HepG2 (cell line): ENCODE measurements at regions not wholly inside any gene's neighbourhood (a gene's known extent, or its start where the extent isn't known, plus 50 kb on each side); places are given as distances from the start of the nearest gene placed in this dataset.

Experiments
- ATAC-seq: fragments of 200-7000 bp; cut with Tn5 transposase; 3 replicates; pipeline ENCODE4 v1.9.1; 2020; ENCODE audit warnings: mild to moderate bottlenecking, moderate library complexity
- BruUV-seq: library from RNA; stranded (reverse); fragments of 400-500 nt; replicated peaks from 2 replicates; lab custom pipeline; 2021; lab: Mats Ljungman, UMichigan
- CTCF ChIA-PET: fragments of 300-600 bp; formaldehyde crosslinking; extraction: SDS; loops from one replicate; lab custom pipeline; 2021; ENCODE audit warnings: low total read pairs, inconsistent platforms, low intra/inter-chr PET ratio; lab: Yijun Ruan, JAX
- POLR2A ChIA-PET: fragments of 350-600 bp; sonication (Branson Sonifier 250); formaldehyde crosslinking; loops from one replicate; lab custom pipeline; 2020; ENCODE audit warnings: antibody characterized with exemption, inconsistent platforms; lab: Yijun Ruan, JAX
- DNase-seq: peaks from one replicate; pipeline ENCODE4 v3.0.0-alpha.2; 2015; ENCODE audit warnings: low spot score
- FAIRE-seq: peaks from 3 replicates; lab custom pipeline; 2011; peaks lifted over from hg19 to GRCh38; lab: Jason Lieb, UNC
- H2AFZ ChIP-seq: one replicate; pipeline ENCODE4 v1.6.1; 2011; ENCODE audit warnings: low read length, inconsistent platforms
- H3K27ac ChIP-seq: fragments of 300-600 bp; 3 replicates; pipeline ENCODE4 v1.8.0; 2011; ENCODE audit warnings: mixed run types, mild to moderate bottlenecking, mixed read lengths, low read length, inconsistent platforms; ENCODE audit not compliant: insufficient read depth; ENCODE audit errors: extremely low read length
- H3K27me3 ChIP-seq, 2 experiments: fragments of 200-600 bp in 1 of 2; 2 replicates in 1 of 2; 3 replicates in 1 of 2; pipeline versions ENCODE4 v1.6.0 to v1.8.0; 2011; ENCODE audit warnings: low read length in 2 of 2, mild to moderate bottlenecking in 2 of 2, moderate library complexity in 2 of 2, inconsistent platforms in 1 of 2; ENCODE audit not compliant: insufficient read depth in 2 of 2, control insufficient read depth in 1 of 2
- H3K36me3 ChIP-seq, 2 experiments: fragments of 200-600 bp in 1 of 2; replicated peaks in 1 of 2; 2 replicates in 1 of 2; 3 replicates in 1 of 2; pipeline versions ENCODE4 v1.5.1 to v1.8.0; 2011; ENCODE audit warnings: low read length in 2 of 2, inconsistent platforms in 1 of 2; ENCODE audit not compliant: insufficient read depth in 2 of 2, control insufficient read depth in 1 of 2
- H3K4me1 ChIP-seq: 2 replicates; pipeline ENCODE4 v1.5.1; 2012; ENCODE audit warnings: low read length, inconsistent platforms; ENCODE audit not compliant: insufficient read depth
- H3K4me2 ChIP-seq: 2 replicates; pipeline ENCODE4 v1.6.0; 2011; ENCODE audit warnings: low read depth, low read length, inconsistent platforms
- H3K4me3 ChIP-seq, 3 experiments: fragments of 200-600 bp in 1 of 3; sonication (generic), shearing (Covaris generic) in 1 of 3; replicated peaks in 1 of 3; 2 replicates each; pipeline ENCODE4 v1.5.1; 2011 to 2016; ENCODE audit warnings: low read length in 3 of 3, inconsistent platforms in 2 of 3, low read depth in 2 of 3, mild to moderate bottlenecking in 2 of 3, control low read depth in 1 of 3, mixed read lengths in 1 of 3; ENCODE audit not compliant: insufficient read depth in 1 of 3
- H3K79me2 ChIP-seq: one replicate; pipeline ENCODE4 v1.6.1; 2011; ENCODE audit warnings: low read length, inconsistent platforms; ENCODE audit not compliant: insufficient read depth
- H3K9ac ChIP-seq: 2 replicates; pipeline ENCODE4 v1.6.0; 2011; ENCODE audit warnings: mild to moderate bottlenecking, low read depth, low read length, inconsistent platforms; ENCODE audit not compliant: insufficient read depth
- H3K9me3 ChIP-seq: 2 replicates; pipeline ENCODE4 v1.5.1; 2012; ENCODE audit warnings: mild to moderate bottlenecking, low read length
- H4K20me1 ChIP-seq: 2 replicates; pipeline ENCODE4 v1.6.0; 2011; ENCODE audit warnings: inconsistent platforms, mild to moderate bottlenecking, low read length, moderate library complexity; ENCODE audit not compliant: insufficient read depth
- BCL6 ChIP-seq: IDR thresholded peaks from 2 replicates; pipeline ENCODE4 v1.6.1; 2016; ENCODE audit warnings: missing genetic modification reagents, missing compliant biosample characterization
- BORCS8-MEF2B ChIP-seq: sonication (generic); formaldehyde crosslinking; IDR thresholded peaks from 2 replicates; pipeline ENCODE4 v1.8.0; 2022; ENCODE audit warnings: mild to moderate bottlenecking, missing genetic modification reagents
- GPN1 ChIP-seq: sonication (generic); formaldehyde crosslinking; IDR thresholded peaks from 2 replicates; pipeline ENCODE4 v1.5.1; 2020; ENCODE audit warnings: missing genetic modification reagents, borderline replicate concordance
- ZNF430 ChIP-seq: sonication (generic); formaldehyde crosslinking; IDR thresholded peaks from 2 replicates; pipeline ENCODE4 v1.9.0; 2021; ENCODE audit warnings: mild to moderate bottlenecking, missing genetic modification reagents
- ZNF496 ChIP-seq: sonication (generic); formaldehyde crosslinking; IDR thresholded peaks from 2 replicates; pipeline ENCODE4 v1.8.1; 2023; ENCODE audit warnings: mild to moderate bottlenecking, moderate library complexity, missing genetic modification reagents; ENCODE audit not compliant: insufficient replicate concordance
- ZNF644 ChIP-seq: IDR thresholded peaks from 2 replicates; pipeline ENCODE4 v1.6.1; 2016; ENCODE audit warnings: low read depth
- ZNF703 ChIP-seq: sonication (generic); formaldehyde crosslinking; IDR thresholded peaks from 2 replicates; pipeline ENCODE4 v1.5.1; 2020; ENCODE audit warnings: missing genetic modification reagents, mild to moderate bottlenecking, moderate library complexity, borderline replicate concordance
- in situ Hi-C: cut with HindIII; loops from 2 replicates; pipeline ENCODE4 v1.10.0; 2017; ENCODE audit warnings: low pct_unique_long_range_greater_than_20kb; ENCODE audit not compliant: extremely low pct_ligation_motif_present
- intact Hi-C: fragments of 100-400 bp; cut with micrococcal nuclease; formaldehyde crosslinking; loops from one replicate; pipeline ENCODE4 v1.10.0; 2022; ENCODE audit not compliant: unreplicated experiment
- TF ChIP-seq, protein P1 (sequence below): sonication (generic); formaldehyde crosslinking; IDR thresholded peaks from one replicate; pipeline ENCODE4 v1.5.1; 2020; ENCODE audit warnings: mild to moderate bottlenecking, missing genetic modification reagents; ENCODE audit errors: not compliant biosample characterization
- TF ChIP-seq, protein P2 (sequence below), 2 experiments: sonication (generic) in 1 of 2; formaldehyde crosslinking in 1 of 2; IDR thresholded peaks; 2 replicates each; pipeline versions ENCODE4 v1.4.0 to v1.6.1; 2016 to 2020; ENCODE audit warnings: borderline replicate concordance in 1 of 2, low read depth in 1 of 2, mild to moderate bottlenecking in 1 of 2, missing genetic modification reagents in 1 of 2
- TF ChIP-seq, protein P3 (sequence below): sonication (generic); formaldehyde crosslinking; conservative IDR thresholded peaks from 2 replicates; pipeline ENCODE4 v1.4.0; 2020; ENCODE audit warnings: missing genetic modification reagents

DNA sequence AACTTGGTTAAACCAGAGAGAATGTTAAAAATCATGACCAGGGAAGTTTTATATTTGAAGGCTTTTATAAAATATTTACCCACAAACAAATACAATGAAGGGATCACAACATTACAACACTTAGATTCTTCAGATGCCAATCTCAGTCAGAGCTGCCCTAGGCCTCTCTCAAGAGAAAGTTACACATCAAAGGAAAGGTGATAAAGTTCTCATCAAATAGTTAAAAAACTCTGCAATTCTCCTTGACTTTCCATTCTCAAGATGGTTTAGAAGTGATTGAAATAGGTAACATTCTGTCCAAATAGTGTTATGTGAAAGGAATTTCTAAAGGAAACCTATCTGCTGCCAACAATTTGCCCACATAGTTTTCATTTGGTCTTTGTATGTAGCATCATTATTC lies 1115.2 kb upstream of the MIR17HG start:
- H3K9me3 ChIP-seq: peaks cover 11% of the 10 kb centered on the region
- CTCF ChIA-PET: no interaction called here
- no peaks in the 10 kb centered on the region for H3K4me1 ChIP-seq
- H3K9ac ChIP-seq: no peak overlapping the region
- H4K20me1 ChIP-seq: no peaks in the 10 kb centered on the region
- ATAC-seq (no peak), FAIRE-seq (no peak), DNase-seq (no peak)
- BruUV-seq: no TSS peak
- H2AFZ ChIP-seq: no peak overlapping the region
- TF ChIP-seq ZNF644 (CRISPR knock-in tag) (no peak), ZNF430 (CRISPR knock-in tag) (no peak), ZNF496 (CRISPR knock-in tag) (no peak), ZNF703 (CRISPR knock-in tag) (no peak), BORCS8-MEF2B (CRISPR knock-in tag) (no peak), GPN1 (CRISPR knock-in tag) (no peak), BCL6 (no peak)
- TF ChIP-seq, protein P1, sequence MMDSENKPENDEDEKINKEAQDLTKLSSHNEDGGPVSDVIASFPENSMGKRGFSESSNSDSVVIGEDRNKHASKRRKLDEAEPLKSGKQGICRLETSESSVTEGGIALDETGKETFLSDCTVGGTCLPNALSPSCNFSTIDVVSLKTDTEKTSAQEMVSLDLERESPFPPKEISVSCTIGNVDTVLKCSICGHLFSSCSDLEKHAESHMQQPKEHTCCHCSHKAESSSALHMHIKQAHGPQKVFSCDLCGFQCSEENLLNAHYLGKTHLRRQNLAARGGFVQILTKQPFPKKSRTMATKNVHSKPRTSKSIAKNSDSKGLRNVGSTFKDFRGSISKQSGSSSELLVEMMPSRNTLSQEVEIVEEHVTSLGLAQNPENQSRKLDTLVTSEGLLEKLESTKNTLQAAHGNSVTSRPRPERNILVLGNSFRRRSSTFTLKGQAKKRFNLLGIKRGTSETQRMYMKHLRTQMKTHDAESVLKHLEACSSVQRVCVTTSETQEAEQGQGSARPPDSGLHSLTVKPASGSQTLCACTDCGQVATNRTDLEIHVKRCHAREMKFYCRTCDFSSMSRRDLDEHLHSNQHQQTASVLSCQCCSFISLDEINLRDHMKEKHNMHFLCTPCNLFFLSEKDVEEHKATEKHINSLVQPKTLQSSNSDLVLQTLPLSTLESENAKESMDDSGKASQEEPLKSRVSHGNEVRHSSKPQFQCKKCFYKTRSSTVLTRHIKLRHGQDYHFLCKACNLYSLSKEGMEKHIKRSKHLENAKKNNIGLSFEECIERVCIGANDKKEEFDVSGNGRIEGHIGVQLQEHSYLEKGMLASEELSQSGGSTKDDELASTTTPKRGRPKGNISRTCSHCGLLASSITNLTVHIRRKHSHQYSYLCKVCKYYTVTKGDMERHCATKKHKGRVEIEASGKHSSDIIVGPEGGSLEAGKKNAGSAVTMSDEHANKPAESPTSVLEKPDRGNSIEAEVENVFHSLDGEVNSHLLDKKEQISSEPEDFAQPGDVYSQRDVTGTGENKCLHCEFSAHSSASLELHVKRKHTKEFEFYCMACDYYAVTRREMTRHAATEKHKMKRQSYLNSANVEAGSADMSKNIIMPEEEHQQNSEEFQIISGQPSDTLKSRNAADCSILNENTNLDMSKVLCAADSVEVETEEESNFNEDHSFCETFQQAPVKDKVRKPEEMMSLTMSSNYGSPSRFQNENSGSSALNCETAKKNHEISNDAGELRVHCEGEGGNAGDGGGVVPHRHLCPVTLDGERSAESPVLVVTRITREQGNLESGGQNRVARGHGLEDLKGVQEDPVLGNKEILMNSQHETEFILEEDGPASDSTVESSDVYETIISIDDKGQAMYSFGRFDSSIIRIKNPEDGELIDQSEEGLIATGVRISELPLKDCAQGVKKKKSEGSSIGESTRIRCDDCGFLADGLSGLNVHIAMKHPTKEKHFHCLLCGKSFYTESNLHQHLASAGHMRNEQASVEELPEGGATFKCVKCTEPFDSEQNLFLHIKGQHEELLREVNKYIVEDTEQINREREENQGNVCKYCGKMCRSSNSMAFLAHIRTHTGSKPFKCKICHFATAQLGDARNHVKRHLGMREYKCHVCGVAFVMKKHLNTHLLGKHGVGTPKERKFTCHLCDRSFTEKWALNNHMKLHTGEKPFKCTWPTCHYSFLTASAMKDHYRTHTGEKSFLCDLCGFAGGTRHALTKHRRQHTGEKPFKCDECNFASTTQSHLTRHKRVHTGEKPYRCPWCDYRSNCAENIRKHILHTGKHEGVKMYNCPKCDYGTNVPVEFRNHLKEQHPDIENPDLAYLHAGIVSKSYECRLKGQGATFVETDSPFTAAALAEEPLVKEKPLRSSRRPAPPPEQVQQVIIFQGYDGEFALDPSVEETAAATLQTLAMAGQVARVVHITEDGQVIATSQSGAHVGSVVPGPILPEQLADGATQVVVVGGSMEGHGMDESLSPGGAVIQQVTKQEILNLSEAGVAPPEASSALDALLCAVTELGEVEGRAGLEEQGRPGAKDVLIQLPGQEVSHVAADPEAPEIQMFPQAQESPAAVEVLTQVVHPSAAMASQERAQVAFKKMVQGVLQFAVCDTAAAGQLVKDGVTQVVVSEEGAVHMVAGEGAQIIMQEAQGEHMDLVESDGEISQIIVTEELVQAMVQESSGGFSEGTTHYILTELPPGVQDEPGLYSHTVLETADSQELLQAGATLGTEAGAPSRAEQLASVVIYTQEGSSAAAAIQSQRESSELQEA: no peak
- TF ChIP-seq, protein P2, sequence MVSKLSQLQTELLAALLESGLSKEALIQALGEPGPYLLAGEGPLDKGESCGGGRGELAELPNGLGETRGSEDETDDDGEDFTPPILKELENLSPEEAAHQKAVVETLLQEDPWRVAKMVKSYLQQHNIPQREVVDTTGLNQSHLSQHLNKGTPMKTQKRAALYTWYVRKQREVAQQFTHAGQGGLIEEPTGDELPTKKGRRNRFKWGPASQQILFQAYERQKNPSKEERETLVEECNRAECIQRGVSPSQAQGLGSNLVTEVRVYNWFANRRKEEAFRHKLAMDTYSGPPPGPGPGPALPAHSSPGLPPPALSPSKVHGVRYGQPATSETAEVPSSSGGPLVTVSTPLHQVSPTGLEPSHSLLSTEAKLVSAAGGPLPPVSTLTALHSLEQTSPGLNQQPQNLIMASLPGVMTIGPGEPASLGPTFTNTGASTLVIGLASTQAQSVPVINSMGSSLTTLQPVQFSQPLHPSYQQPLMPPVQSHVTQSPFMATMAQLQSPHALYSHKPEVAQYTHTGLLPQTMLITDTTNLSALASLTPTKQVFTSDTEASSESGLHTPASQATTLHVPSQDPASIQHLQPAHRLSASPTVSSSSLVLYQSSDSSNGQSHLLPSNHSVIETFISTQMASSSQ (IDR thresholded peaks at IDR 0.05; ENCODE audit: low read depth): no peak
- TF ChIP-seq, protein P2 (CRISPR knock-in tag; IDR thresholded peaks at IDR 0.05; ENCODE audit: borderline replicate concordance): no peak
- TF ChIP-seq, protein P3, sequence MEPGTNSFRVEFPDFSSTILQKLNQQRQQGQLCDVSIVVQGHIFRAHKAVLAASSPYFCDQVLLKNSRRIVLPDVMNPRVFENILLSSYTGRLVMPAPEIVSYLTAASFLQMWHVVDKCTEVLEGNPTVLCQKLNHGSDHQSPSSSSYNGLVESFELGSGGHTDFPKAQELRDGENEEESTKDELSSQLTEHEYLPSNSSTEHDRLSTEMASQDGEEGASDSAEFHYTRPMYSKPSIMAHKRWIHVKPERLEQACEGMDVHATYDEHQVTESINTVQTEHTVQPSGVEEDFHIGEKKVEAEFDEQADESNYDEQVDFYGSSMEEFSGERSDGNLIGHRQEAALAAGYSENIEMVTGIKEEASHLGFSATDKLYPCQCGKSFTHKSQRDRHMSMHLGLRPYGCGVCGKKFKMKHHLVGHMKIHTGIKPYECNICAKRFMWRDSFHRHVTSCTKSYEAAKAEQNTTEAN: no peak
- in situ Hi-C loops (no loop called here), intact Hi-C loops (loop anchor here (5.0 kb wide), 1 partner anchor 635 kb away; no protein-coding TSS in a partner anchor)
- H3K4me2 ChIP-seq: no peak overlapping the region
- H3K4me3 ChIP-seq: no peak overlapping the region
- no peaks in the 10 kb centered on the region for H3K36me3 ChIP-seq
- H3K27ac ChIP-seq: no peak overlapping the region
- H3K27me3 ChIP-seq: no peaks in the 10 kb centered on the region
- POLR2A ChIA-PET: no interaction called here
- no peaks in the 10 kb centered on the region for H3K79me2 ChIP-seq
